Smooth muscle cell (in vitro differentiated cells): ENCODE measurements at regions not wholly inside any gene's neighbourhood (a gene's known extent, or its start where the extent isn't known, plus 50 kb on each side); places are given as distances from the start of the nearest gene placed in this dataset.

Experiments
- DNase-seq: peaks from one replicate; lab custom pipeline; 2025; ENCODE audit not compliant: unreplicated experiment; lab: John Stamatoyannopoulos, UW
- H2AFZ ChIP-seq: fragments of 200-600 bp; sonication (generic); 2 replicates; pipeline ENCODE4 v1.6.0; 2016; ENCODE audit warnings: antibody characterized with exemption, low read depth, mild to moderate bottlenecking
- H3F3A ChIP-seq: fragments of 200-600 bp; sonication (generic); 2 replicates; pipeline ENCODE4 v1.6.0; 2017; ENCODE audit warnings: antibody characterized with exemption, low read depth
- H3K27ac ChIP-seq: fragments of 200-600 bp; sonication (generic); 2 replicates; pipeline ENCODE4 v1.5.1; 2016; ENCODE audit warnings: low read depth, mild to moderate bottlenecking
- H3K27me3 ChIP-seq: fragments of 200-600 bp; sonication (generic); 2 replicates; pipeline ENCODE4 v1.6.1; 2016; ENCODE audit warnings: low read depth, mild to moderate bottlenecking
- H3K36me3 ChIP-seq: fragments of 200-600 bp; sonication (generic); 2 replicates; pipeline ENCODE4 v1.5.1; 2016; ENCODE audit warnings: low read depth
- H3K4me1 ChIP-seq: fragments of 200-600 bp; sonication (generic); 2 replicates; pipeline ENCODE4 v1.5.1; 2016; ENCODE audit warnings: low read depth
- H3K4me2 ChIP-seq: fragments of 200-600 bp; sonication (generic); 2 replicates; pipeline ENCODE4 v1.6.0; 2016; ENCODE audit warnings: mild to moderate bottlenecking
- H3K4me3 ChIP-seq: fragments of 200-600 bp; sonication (generic); 2 replicates; pipeline ENCODE4 v1.5.1; 2016; ENCODE audit warnings: mild to moderate bottlenecking
- H3K79me2 ChIP-seq: fragments of 200-600 bp; sonication (generic); 2 replicates; pipeline ENCODE4 v1.6.0; 2016; ENCODE audit warnings: low read depth, mild to moderate bottlenecking
- H3K9ac ChIP-seq: fragments of 200-600 bp; sonication (generic); 2 replicates; pipeline ENCODE4 v1.6.0; 2016; ENCODE audit warnings: low read depth
- H3K9me3 ChIP-seq: fragments of 200-600 bp; sonication (generic); replicated peaks from 2 replicates; pipeline ENCODE4 v1.5.1; 2016; ENCODE audit warnings: low read depth
- H4K20me1 ChIP-seq: fragments of 200-600 bp; sonication (generic); 2 replicates; pipeline ENCODE4 v1.6.0; 2016; ENCODE audit warnings: low read depth
- CTCF ChIP-seq: fragments of 200-600 bp; sonication (generic); IDR thresholded peaks from 2 replicates; pipeline ENCODE4 v1.5.1; 2017; ENCODE audit warnings: borderline replicate concordance, mild to moderate bottlenecking, antibody characterized with exemption; ENCODE audit not compliant: insufficient read depth, poor library complexity, severe bottlenecking
- WGBS: methylation state at CpG from one replicate; pipeline ENCODE4 v1.1.7; 2016; ENCODE audit warnings: low lambda C conversion rate; 5-methylcytosine and 5-hydroxymethylcytosine counted together

GRCh38 chr5:31008231-31008630 is 185.3 kb upstream of the CDH6 start:
- no peaks in the 10 kb centered on the region for H3K4me1 ChIP-seq
- H3K4me3 ChIP-seq: no peak overlapping the region
- no peak for DNase-seq
- H3K9ac ChIP-seq: no peak overlapping the region
- H2AFZ ChIP-seq: no peak overlapping the region
- no peaks in the 10 kb centered on the region for H3F3A ChIP-seq
- H3K79me2 ChIP-seq: no peaks in the 10 kb centered on the region
- no peak for TF ChIP-seq CTCF
- H3K36me3 ChIP-seq: no peaks in the 10 kb centered on the region
- no peaks in the 10 kb centered on the region for H4K20me1 ChIP-seq
- no peak overlapping the region for H3K27ac ChIP-seq
- no peak overlapping the region for H3K4me2 ChIP-seq
- no peaks in the 10 kb centered on the region for H3K9me3 ChIP-seq
- WGBS: 75% methylated on average over 5 of the region's 5 CpGs
- H3K27me3 ChIP-seq: no peaks in the 10 kb centered on the region

DNA sequence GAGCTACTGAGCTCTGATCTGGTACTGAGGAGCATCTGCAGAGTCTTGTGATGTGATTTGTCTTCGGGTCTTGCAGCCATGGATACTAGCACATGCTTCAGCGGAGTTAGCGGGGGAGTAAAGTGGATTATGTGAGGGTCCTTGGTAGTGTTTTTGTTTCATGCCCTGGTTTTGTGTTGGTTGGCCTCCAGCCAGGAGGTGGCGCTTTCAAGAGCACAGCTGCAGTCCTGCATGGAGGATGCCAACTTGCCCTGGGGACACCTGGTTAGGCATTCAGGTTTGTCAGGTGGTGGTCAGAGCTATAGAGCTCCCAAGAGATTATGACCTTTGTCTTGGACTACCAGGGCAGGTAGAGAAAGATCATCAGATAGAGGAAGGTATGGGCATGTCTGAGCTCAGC is 185.8 kb upstream of the CDH6 start:
- H3F3A ChIP-seq: no peaks in the 10 kb centered on the region
- no peaks in the 10 kb centered on the region for H3K27me3 ChIP-seq
- H3K36me3 ChIP-seq: no peaks in the 10 kb centered on the region
- no peak overlapping the region for H3K4me3 ChIP-seq
- no peak overlapping the region for H3K27ac ChIP-seq
- H3K9me3 ChIP-seq: no peaks in the 10 kb centered on the region
- WGBS: 92% methylated on average over 4 of the region's 4 CpGs
- H3K9ac ChIP-seq: no peak overlapping the region
- H2AFZ ChIP-seq: no peak overlapping the region
- TF ChIP-seq CTCF: no peak
- H3K4me2 ChIP-seq: no peak overlapping the region
- H3K4me1 ChIP-seq: no peaks in the 10 kb centered on the region
- no peaks in the 10 kb centered on the region for H3K79me2 ChIP-seq
- H4K20me1 ChIP-seq: no peaks in the 10 kb centered on the region
- no peak for DNase-seq

GRCh38 chr5:31000287-31000686 is 193.2 kb upstream of the CDH6 start:
- DNase-seq: no peak
- H3K4me2 ChIP-seq: no peak overlapping the region
- no peak overlapping the region for H3K9ac ChIP-seq
- TF ChIP-seq CTCF: no peak
- no peaks in the 10 kb centered on the region for H3K27me3 ChIP-seq
- H3K4me3 ChIP-seq: no peak overlapping the region
- H4K20me1 ChIP-seq: no peaks in the 10 kb centered on the region
- no peaks in the 10 kb centered on the region for H3K79me2 ChIP-seq
- no peaks in the 10 kb centered on the region for H3K36me3 ChIP-seq
- H3K27ac ChIP-seq: no peak overlapping the region
- no peaks in the 10 kb centered on the region for H3K9me3 ChIP-seq
- no peaks in the 10 kb centered on the region for H3F3A ChIP-seq
- no peak overlapping the region for H2AFZ ChIP-seq
- WGBS: 94% methylated on average over 3 of the region's 3 CpGs
- H3K4me1 ChIP-seq: no peaks in the 10 kb centered on the region

DNA sequence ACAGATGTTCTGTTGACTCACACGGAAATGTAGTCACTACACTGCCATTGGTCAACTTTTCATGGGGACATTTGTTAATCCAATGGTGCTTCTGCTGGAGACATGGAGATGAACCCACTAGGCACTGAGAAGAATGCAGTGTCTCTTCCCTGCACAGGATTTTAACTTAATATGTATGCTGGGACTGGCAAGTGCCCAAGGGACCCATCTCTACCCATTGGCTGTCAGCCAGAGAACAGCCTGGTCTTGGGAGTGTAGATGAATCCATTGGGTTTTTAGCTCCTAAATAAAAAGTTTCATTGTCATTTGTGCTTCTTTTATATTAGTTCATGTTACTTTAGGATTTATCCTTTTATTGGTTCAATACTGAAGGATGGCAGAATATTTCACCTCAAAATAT is 195.8 kb upstream of the CDH6 start:
- Histone ChIP-seq H3K27me3 (no peaks in the 10 kb centered on the region), H3K4me1 (peaks cover 6% of the 10 kb centered on the region), H3K9ac (no peak overlapping the region), H3K79me2 (no peaks in the 10 kb centered on the region), H2AFZ (no peak overlapping the region), H3K4me3 (no peak overlapping the region), H3K4me2 (no peak overlapping the region), H4K20me1 (no peaks in the 10 kb centered on the region), H3K36me3 (no peaks in the 10 kb centered on the region), H3K9me3 (no peaks in the 10 kb centered on the region), H3F3A (no peaks in the 10 kb centered on the region), H3K27ac (no peak overlapping the region)
- TF ChIP-seq CTCF: no peak
- 86% methylated on average over 1 of the region's 1 CpG for WGBS
- no peak for DNase-seq
